HepG2 (cell line): ENCODE measurements at regions not wholly inside any gene's neighbourhood (a gene's known extent, or its start where the extent isn't known, plus 50 kb on each side); places are given as distances from the start of the nearest gene placed in this dataset.

Source experiments
- ATAC-seq: fragments of 200-7000 bp; cut with Tn5 transposase; 3 replicates; pipeline ENCODE4 v1.9.1; 2020; ENCODE audit warnings: mild to moderate bottlenecking, moderate library complexity
- BruUV-seq: library from RNA; stranded (reverse); fragments of 400-500 nt; replicated peaks from 2 replicates; lab custom pipeline; 2021; lab: Mats Ljungman, UMichigan
- CTCF ChIA-PET: fragments of 300-600 bp; formaldehyde crosslinking; extraction: SDS; loops from one replicate; lab custom pipeline; 2021; ENCODE audit warnings: low total read pairs, inconsistent platforms, low intra/inter-chr PET ratio; lab: Yijun Ruan, JAX
- POLR2A ChIA-PET: fragments of 350-600 bp; sonication (Branson Sonifier 250); formaldehyde crosslinking; loops from one replicate; lab custom pipeline; 2020; ENCODE audit warnings: antibody characterized with exemption, inconsistent platforms; lab: Yijun Ruan, JAX
- DNase-seq: peaks from one replicate; pipeline ENCODE4 v3.0.0-alpha.2; 2015; ENCODE audit warnings: low spot score
- FAIRE-seq: peaks from 3 replicates; lab custom pipeline; 2011; peaks lifted over from hg19 to GRCh38; lab: Jason Lieb, UNC
- H2AFZ ChIP-seq: one replicate; pipeline ENCODE4 v1.6.1; 2011; ENCODE audit warnings: low read length, inconsistent platforms
- H3K27ac ChIP-seq: fragments of 300-600 bp; 3 replicates; pipeline ENCODE4 v1.8.0; 2011; ENCODE audit warnings: mixed run types, mild to moderate bottlenecking, mixed read lengths, low read length, inconsistent platforms; ENCODE audit not compliant: insufficient read depth; ENCODE audit errors: extremely low read length
- H3K27me3 ChIP-seq, 2 experiments: fragments of 200-600 bp in 1 of 2; 2 replicates in 1 of 2; 3 replicates in 1 of 2; pipeline versions ENCODE4 v1.6.0 to v1.8.0; 2011; ENCODE audit warnings: low read length in 2 of 2, mild to moderate bottlenecking in 2 of 2, moderate library complexity in 2 of 2, inconsistent platforms in 1 of 2; ENCODE audit not compliant: insufficient read depth in 2 of 2, control insufficient read depth in 1 of 2
- H3K36me3 ChIP-seq, 2 experiments: fragments of 200-600 bp in 1 of 2; replicated peaks in 1 of 2; 2 replicates in 1 of 2; 3 replicates in 1 of 2; pipeline versions ENCODE4 v1.5.1 to v1.8.0; 2011; ENCODE audit warnings: low read length in 2 of 2, inconsistent platforms in 1 of 2; ENCODE audit not compliant: insufficient read depth in 2 of 2, control insufficient read depth in 1 of 2
- H3K4me1 ChIP-seq: 2 replicates; pipeline ENCODE4 v1.5.1; 2012; ENCODE audit warnings: low read length, inconsistent platforms; ENCODE audit not compliant: insufficient read depth
- H3K4me2 ChIP-seq: 2 replicates; pipeline ENCODE4 v1.6.0; 2011; ENCODE audit warnings: low read depth, low read length, inconsistent platforms
- H3K4me3 ChIP-seq, 3 experiments: fragments of 200-600 bp in 1 of 3; sonication (generic), shearing (Covaris generic) in 1 of 3; replicated peaks in 1 of 3; 2 replicates each; pipeline ENCODE4 v1.5.1; 2011 to 2016; ENCODE audit warnings: low read length in 3 of 3, inconsistent platforms in 2 of 3, low read depth in 2 of 3, mild to moderate bottlenecking in 2 of 3, control low read depth in 1 of 3, mixed read lengths in 1 of 3; ENCODE audit not compliant: insufficient read depth in 1 of 3
- H3K79me2 ChIP-seq: one replicate; pipeline ENCODE4 v1.6.1; 2011; ENCODE audit warnings: low read length, inconsistent platforms; ENCODE audit not compliant: insufficient read depth
- H3K9ac ChIP-seq: 2 replicates; pipeline ENCODE4 v1.6.0; 2011; ENCODE audit warnings: mild to moderate bottlenecking, low read depth, low read length, inconsistent platforms; ENCODE audit not compliant: insufficient read depth
- H3K9me3 ChIP-seq: 2 replicates; pipeline ENCODE4 v1.5.1; 2012; ENCODE audit warnings: mild to moderate bottlenecking, low read length
- H4K20me1 ChIP-seq: 2 replicates; pipeline ENCODE4 v1.6.0; 2011; ENCODE audit warnings: inconsistent platforms, mild to moderate bottlenecking, low read length, moderate library complexity; ENCODE audit not compliant: insufficient read depth
- ARNT2 ChIP-seq: sonication (generic); formaldehyde crosslinking; IDR thresholded peaks from 2 replicates; pipeline ENCODE4 v1.8.0; 2022; ENCODE audit warnings: mild to moderate bottlenecking, low read depth, missing genetic modification reagents, moderate library complexity
- KDM1A ChIP-seq: IDR thresholded peaks from 2 replicates; pipeline ENCODE4 v1.6.1; 2016; ENCODE audit warnings: missing compliant biosample characterization
- MAFG ChIP-seq: sonication (generic); formaldehyde crosslinking; IDR thresholded peaks from 2 replicates; pipeline ENCODE4 v1.5.1; 2020; ENCODE audit warnings: mild to moderate bottlenecking, missing genetic modification reagents
- PHB2 ChIP-seq: fragments of 450-650 bp; IDR thresholded peaks from 2 replicates; pipeline ENCODE4 v1.6.1; 2018; ENCODE audit not compliant: partially characterized antibody
- SNAPC2 ChIP-seq: sonication (generic); formaldehyde crosslinking; IDR thresholded peaks from 2 replicates; pipeline ENCODE4 v1.8.1; 2022; ENCODE audit warnings: mild to moderate bottlenecking, missing genetic modification reagents
- THAP11 ChIP-seq: IDR thresholded peaks from 2 replicates; pipeline ENCODE4 v1.6.1; 2016; ENCODE audit warnings: missing biosample characterization, missing genetic modification reagents
- ZC3H4 ChIP-seq: sonication (generic); formaldehyde crosslinking; IDR thresholded peaks from 2 replicates; pipeline ENCODE4 v1.4.0; 2020; ENCODE audit warnings: missing genetic modification reagents, borderline replicate concordance
- ZFP36L2 ChIP-seq: sonication (generic); formaldehyde crosslinking; IDR thresholded peaks from 2 replicates; pipeline ENCODE4 v1.4.0; 2020; ENCODE audit warnings: missing genetic modification reagents
- ZKSCAN8 ChIP-seq: IDR thresholded peaks from 2 replicates; pipeline ENCODE4 v1.6.1; 2016; ENCODE audit warnings: borderline replicate concordance, missing genetic modification reagents, missing compliant biosample characterization
- ZNF556 ChIP-seq: sonication (generic); formaldehyde crosslinking; IDR thresholded peaks from 2 replicates; pipeline ENCODE4 v1.4.0; 2020; ENCODE audit warnings: mild to moderate bottlenecking, missing genetic modification reagents, borderline replicate concordance
- WGBS: methylation state at CpG from one replicate; pipeline ENCODE4 v1.1.6; 2017; ENCODE audit warnings: low lambda C conversion rate; 5-methylcytosine and 5-hydroxymethylcytosine counted together
- in situ Hi-C: cut with HindIII; loops from 2 replicates; pipeline ENCODE4 v1.10.0; 2017; ENCODE audit warnings: low pct_unique_long_range_greater_than_20kb; ENCODE audit not compliant: extremely low pct_ligation_motif_present
- intact Hi-C: fragments of 100-400 bp; cut with micrococcal nuclease; formaldehyde crosslinking; loops from one replicate; pipeline ENCODE4 v1.10.0; 2022; ENCODE audit not compliant: unreplicated experiment
- TF ChIP-seq, protein P1 (sequence below): sonication (generic); formaldehyde crosslinking; IDR thresholded peaks from 2 replicates; pipeline ENCODE4 v1.4.0; 2020; ENCODE audit warnings: mild to moderate bottlenecking, missing genetic modification reagents
- TF ChIP-seq, protein P2 (sequence below): sonication (generic); formaldehyde crosslinking; IDR thresholded peaks from 2 replicates; pipeline ENCODE4 v1.5.0; 2020; ENCODE audit warnings: mild to moderate bottlenecking, missing genetic modification reagents, borderline replicate concordance
- TF ChIP-seq, protein P3 (sequence below): sonication (generic); formaldehyde crosslinking; IDR thresholded peaks from 2 replicates; pipeline ENCODE4 v1.5.1; 2020; ENCODE audit warnings: missing genetic modification reagents, mild to moderate bottlenecking, borderline replicate concordance

GRCh38 chr2:144663207-144663606 lies 143.3 kb upstream of the ZEB2 start:
- H3K36me3 ChIP-seq: no peaks in the 10 kb centered on the region
- H3K4me1 ChIP-seq: no peaks in the 10 kb centered on the region
- no peaks in the 10 kb centered on the region for H3K27me3 ChIP-seq
- no TSS peak for BruUV-seq
- H4K20me1 ChIP-seq: no peaks in the 10 kb centered on the region
- no peak overlapping the region for H3K4me2 ChIP-seq
- no peak overlapping the region for H2AFZ ChIP-seq
- no peak overlapping the region for H3K9ac ChIP-seq
- in situ Hi-C loops (no loop called here), intact Hi-C loops (no loop called here)
- ATAC-seq: no peak
- WGBS: 37% methylated on average over 6 of the region's 6 CpGs
- CTCF ChIA-PET: no interaction called here
- no peak for TF ChIP-seq ZFP36L2 (CRISPR knock-in tag)
- TF ChIP-seq ARNT2 (CRISPR knock-in tag): no peak
- TF ChIP-seq, protein P1, sequence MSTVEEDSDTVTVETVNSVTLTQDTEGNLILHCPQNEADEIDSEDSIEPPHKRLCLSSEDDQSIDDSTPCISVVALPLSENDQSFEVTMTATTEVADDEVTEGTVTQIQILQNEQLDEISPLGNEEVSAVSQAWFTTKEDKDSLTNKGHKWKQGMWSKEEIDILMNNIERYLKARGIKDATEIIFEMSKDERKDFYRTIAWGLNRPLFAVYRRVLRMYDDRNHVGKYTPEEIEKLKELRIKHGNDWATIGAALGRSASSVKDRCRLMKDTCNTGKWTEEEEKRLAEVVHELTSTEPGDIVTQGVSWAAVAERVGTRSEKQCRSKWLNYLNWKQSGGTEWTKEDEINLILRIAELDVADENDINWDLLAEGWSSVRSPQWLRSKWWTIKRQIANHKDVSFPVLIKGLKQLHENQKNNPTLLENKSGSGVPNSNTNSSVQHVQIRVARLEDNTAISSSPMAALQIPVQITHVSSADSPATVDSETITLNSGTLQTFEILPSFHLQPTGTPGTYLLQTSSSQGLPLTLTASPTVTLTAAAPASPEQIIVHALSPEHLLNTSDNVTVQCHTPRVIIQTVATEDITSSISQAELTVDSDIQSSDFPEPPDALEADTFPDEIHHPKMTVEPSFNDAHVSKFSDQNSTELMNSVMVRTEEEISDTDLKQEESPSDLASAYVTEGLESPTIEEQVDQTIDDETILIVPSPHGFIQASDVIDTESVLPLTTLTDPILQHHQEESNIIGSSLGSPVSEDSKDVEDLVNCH (CRISPR knock-in tag): no peak
- TF ChIP-seq, protein P2, sequence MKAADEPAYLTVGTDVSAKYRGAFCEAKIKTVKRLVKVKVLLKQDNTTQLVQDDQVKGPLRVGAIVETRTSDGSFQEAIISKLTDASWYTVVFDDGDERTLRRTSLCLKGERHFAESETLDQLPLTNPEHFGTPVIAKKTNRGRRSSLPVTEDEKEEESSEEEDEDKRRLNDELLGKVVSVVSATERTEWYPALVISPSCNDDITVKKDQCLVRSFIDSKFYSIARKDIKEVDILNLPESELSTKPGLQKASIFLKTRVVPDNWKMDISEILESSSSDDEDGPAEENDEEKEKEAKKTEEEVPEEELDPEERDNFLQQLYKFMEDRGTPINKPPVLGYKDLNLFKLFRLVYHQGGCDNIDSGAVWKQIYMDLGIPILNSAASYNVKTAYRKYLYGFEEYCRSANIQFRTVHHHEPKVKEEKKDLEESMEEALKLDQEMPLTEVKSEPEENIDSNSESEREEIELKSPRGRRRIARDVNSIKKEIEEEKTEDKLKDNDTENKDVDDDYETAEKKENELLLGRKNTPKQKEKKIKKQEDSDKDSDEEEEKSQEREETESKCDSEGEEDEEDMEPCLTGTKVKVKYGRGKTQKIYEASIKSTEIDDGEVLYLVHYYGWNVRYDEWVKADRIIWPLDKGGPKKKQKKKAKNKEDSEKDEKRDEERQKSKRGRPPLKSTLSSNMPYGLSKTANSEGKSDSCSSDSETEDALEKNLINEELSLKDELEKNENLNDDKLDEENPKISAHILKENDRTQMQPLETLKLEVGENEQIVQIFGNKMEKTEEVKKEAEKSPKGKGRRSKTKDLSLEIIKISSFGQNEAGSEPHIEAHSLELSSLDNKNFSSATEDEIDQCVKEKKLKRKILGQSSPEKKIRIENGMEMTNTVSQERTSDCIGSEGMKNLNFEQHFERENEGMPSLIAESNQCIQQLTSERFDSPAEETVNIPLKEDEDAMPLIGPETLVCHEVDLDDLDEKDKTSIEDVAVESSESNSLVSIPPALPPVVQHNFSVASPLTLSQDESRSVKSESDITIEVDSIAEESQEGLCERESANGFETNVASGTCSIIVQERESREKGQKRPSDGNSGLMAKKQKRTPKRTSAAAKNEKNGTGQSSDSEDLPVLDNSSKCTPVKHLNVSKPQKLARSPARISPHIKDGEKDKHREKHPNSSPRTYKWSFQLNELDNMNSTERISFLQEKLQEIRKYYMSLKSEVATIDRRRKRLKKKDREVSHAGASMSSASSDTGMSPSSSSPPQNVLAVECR (CRISPR knock-in tag): no peak
- TF ChIP-seq ZKSCAN8 (CRISPR knock-in tag): no peak
- TF ChIP-seq, protein P3, sequence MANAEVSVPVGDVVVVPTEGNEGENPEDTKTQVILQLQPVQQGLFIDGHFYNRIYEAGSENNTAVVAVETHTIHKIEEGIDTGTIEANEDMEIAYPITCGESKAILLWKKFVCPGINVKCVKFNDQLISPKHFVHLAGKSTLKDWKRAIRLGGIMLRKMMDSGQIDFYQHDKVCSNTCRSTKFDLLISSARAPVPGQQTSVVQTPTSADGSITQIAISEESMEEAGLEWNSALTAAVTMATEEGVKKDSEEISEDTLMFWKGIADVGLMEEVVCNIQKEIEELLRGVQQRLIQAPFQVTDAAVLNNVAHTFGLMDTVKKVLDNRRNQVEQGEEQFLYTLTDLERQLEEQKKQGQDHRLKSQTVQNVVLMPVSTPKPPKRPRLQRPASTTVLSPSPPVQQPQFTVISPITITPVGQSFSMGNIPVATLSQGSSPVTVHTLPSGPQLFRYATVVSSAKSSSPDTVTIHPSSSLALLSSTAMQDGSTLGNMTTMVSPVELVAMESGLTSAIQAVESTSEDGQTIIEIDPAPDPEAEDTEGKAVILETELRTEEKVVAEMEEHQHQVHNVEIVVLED (CRISPR knock-in tag): no peak
- TF ChIP-seq THAP11 (CRISPR knock-in tag): no peak
- no peak for TF ChIP-seq KDM1A (CRISPR knock-in tag)
- no peak for TF ChIP-seq PHB2
- TF ChIP-seq ZNF556 (CRISPR knock-in tag): no peak
- TF ChIP-seq SNAPC2: no peak
- TF ChIP-seq MAFG (CRISPR knock-in tag): no peak
- no peak for TF ChIP-seq ZC3H4 (CRISPR knock-in tag)
- POLR2A ChIA-PET: no interaction called here
- H3K9me3 ChIP-seq: no peaks in the 10 kb centered on the region
- no peak overlapping the region for H3K4me3 ChIP-seq
- FAIRE-seq: no peak
- no peak for DNase-seq
- H3K79me2 ChIP-seq: no peaks in the 10 kb centered on the region
- H3K27ac ChIP-seq: no peak overlapping the region
